ENCODE measurements at regions not wholly inside any gene's neighbourhood (a gene's known extent, or its start where the extent isn't known, plus 50 kb on each side); places are given as distances from the start of the nearest gene placed in this dataset.

DNA sequence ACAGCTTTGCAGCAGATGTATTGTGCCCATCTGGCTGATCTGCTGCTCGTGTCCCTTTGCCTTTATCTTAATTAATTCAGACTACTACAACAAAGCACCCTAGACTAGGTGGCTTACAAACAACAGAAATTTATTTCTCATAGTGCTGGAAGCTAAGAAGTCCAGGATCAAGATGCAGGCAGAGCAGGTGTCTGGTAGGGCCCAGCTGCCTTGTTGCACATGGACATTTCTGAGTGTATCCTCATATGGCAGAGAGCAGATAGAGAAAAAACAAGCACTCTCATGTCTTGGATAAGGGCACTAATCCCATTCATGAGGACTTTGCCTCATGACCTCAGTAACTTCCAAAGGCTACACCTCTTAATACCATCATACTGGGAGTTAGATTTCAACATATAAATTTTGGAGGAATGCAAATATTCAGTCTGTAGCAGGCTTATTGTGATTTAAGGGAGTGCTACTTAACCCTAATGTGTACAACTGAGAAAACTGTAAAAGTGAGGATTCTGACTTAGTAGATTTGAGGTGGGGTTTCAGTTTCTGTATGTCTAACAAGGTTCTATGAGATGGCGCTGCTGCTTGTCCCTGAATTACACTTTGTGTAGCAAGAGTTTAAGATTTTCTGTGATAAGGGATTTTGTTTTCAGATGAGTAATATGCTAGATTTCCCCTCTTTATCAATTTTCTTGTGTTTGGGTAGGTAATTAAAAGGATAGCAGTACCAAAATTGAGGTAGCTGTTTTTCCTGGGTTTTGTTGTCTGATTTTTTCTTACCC is 473.2 kb upstream of the TECRL start:
- H3K27ac ChIP-seq (ENCODE audit: low read length) = peak overlapping the region; percentile 97
- no peaks in the 10 kb centered on the region for H3K79me2 ChIP-seq (ENCODE audit: insufficient read depth, low read length)
- peaks cover 13% of the 10 kb centered on the region for H3K9me3 ChIP-seq (ENCODE audit: insufficient read depth, low read length, severe bottlenecking)
- H3K9ac ChIP-seq (ENCODE audit: low read depth, low read length) = peak overlapping the region; percentile 57
- H3K4me1 ChIP-seq (ENCODE audit: insufficient read depth, low read length) = peaks cover 73% of the 10 kb centered on the region
- H4K20me1 ChIP-seq (ENCODE audit: insufficient read depth, low read length) = no peaks in the 10 kb centered on the region
- DNase-seq (peak; percentile 61), ATAC-seq (ENCODE audit: insufficient read depth, low read depth) (peak; percentile 38)
- H3K36me3 ChIP-seq (ENCODE audit: insufficient read depth, low read length) = peaks cover 5% of the 10 kb centered on the region; the same call in 1 of the 2 replicates
- H3K4me3 ChIP-seq (ENCODE audit: low read depth in 1 of 2, low read length in 2 of 2) = peak overlapping the region in 1 of 2 experiments; percentile 31; a peak in 2 of 4 replicates
- peak overlapping the region; percentile 57 for H3K4me2 ChIP-seq (ENCODE audit: insufficient read depth, low read length)
- TF ChIP-seq, protein P1, sequence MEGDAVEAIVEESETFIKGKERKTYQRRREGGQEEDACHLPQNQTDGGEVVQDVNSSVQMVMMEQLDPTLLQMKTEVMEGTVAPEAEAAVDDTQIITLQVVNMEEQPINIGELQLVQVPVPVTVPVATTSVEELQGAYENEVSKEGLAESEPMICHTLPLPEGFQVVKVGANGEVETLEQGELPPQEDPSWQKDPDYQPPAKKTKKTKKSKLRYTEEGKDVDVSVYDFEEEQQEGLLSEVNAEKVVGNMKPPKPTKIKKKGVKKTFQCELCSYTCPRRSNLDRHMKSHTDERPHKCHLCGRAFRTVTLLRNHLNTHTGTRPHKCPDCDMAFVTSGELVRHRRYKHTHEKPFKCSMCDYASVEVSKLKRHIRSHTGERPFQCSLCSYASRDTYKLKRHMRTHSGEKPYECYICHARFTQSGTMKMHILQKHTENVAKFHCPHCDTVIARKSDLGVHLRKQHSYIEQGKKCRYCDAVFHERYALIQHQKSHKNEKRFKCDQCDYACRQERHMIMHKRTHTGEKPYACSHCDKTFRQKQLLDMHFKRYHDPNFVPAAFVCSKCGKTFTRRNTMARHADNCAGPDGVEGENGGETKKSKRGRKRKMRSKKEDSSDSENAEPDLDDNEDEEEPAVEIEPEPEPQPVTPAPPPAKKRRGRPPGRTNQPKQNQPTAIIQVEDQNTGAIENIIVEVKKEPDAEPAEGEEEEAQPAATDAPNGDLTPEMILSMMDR (IDR thresholded peaks at IDR 0.05; ENCODE audit: borderline replicate concordance, extremely low read depth, low read length, poor library complexity, severe bottlenecking) = peak; percentile 21
- TF ChIP-seq EZH2 (IDR thresholded peaks at IDR 0.05; ENCODE audit: borderline replicate concordance, low read depth, low read length, severe bottlenecking) = no peak
- H2AFZ ChIP-seq (ENCODE audit: low read depth, low read length) = peak overlapping the region; percentile 51
- H3K27me3 ChIP-seq (ENCODE audit: insufficient read depth, low read length, poor library complexity) = no peaks in the 10 kb centered on the region

DNA sequence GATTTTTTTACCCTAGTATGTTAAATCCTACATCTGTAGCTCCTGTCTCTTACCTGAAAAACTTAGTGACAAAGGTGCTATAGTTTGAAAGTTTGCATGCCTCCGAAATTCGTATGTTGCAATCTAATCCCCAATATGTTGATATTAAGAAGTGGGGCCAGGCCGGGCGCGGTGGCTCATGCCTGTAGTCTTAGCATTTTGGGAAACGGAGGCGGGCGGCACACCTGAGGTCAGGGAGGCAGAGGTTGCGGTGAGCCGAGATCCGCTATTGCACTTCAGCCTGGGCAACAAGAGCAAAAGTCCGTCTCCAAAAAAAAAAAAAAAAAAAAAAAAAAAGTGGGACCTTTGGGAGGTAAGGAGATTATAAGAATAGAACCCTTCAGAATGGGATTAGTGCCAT is 471.3 kb upstream of the TECRL start:
- Histone ChIP-seq H4K20me1 (ENCODE audit: insufficient read depth, low read length) (no peaks in the 10 kb centered on the region), H3K27me3 (ENCODE audit: insufficient read depth, low read length, poor library complexity) (no peaks in the 10 kb centered on the region), H3K36me3 (ENCODE audit: insufficient read depth, low read length) (no peaks in the 10 kb centered on the region), H3K79me2 (ENCODE audit: insufficient read depth, low read length) (no peaks in the 10 kb centered on the region), H3K27ac (ENCODE audit: low read length) (peak overlapping the region; percentile 97), H3K9me3 (ENCODE audit: insufficient read depth, low read length, severe bottlenecking) (peaks cover under 1% of the 10 kb centered on the region), H2AFZ (ENCODE audit: low read depth, low read length) (peak overlapping the region; percentile 59), H3K4me3 (ENCODE audit: low read depth in 1 of 2, low read length in 2 of 2) (no peak overlapping the region), H3K9ac (ENCODE audit: low read depth, low read length) (no peak overlapping the region; the same call in 1 of the 2 replicates), H3K4me1 (ENCODE audit: insufficient read depth, low read length) (peaks cover 54% of the 10 kb centered on the region), H3K4me2 (ENCODE audit: insufficient read depth, low read length) (no peak overlapping the region)
- no peak for TF ChIP-seq EZH2 (IDR thresholded peaks at IDR 0.05; ENCODE audit: borderline replicate concordance, low read depth, low read length, severe bottlenecking)
- TF ChIP-seq, protein P1 (IDR thresholded peaks at IDR 0.05; ENCODE audit: borderline replicate concordance, extremely low read depth, low read length, poor library complexity, severe bottlenecking) = no peak
- DNase-seq (no peak), ATAC-seq (ENCODE audit: insufficient read depth, low read depth) (no peak)

DNA sequence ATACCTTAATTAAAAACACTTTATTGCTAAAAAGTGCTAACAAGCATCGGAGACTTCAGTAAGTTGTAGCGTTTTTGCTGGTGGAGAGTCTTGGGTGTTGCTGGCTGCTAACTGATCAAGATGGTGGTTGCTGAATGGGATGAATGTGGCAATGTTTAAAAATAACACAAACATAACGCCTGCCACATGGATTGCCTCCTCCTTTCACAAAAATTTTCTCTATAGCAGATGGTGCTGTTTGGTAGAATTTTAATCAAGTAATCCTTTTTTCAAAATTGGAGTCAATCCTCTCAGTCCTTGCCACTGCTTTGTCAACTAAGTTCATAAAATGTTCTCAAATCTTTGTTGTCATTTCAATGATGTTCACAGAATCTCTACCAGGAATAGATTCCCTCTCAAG is 466.8 kb upstream of the TECRL start:
- Histone ChIP-seq H4K20me1 (ENCODE audit: insufficient read depth, low read length) (no peaks in the 10 kb centered on the region), H3K9ac (ENCODE audit: low read depth, low read length) (no peak overlapping the region), H3K9me3 (ENCODE audit: insufficient read depth, low read length, severe bottlenecking) (peaks cover 3% of the 10 kb centered on the region), H3K4me2 (ENCODE audit: insufficient read depth, low read length) (no peak overlapping the region), H3K27me3 (ENCODE audit: insufficient read depth, low read length, poor library complexity) (no peaks in the 10 kb centered on the region), H3K27ac (ENCODE audit: low read length) (no peak overlapping the region), H2AFZ (ENCODE audit: low read depth, low read length) (no peak overlapping the region), H3K4me3 (ENCODE audit: low read depth in 1 of 2, low read length in 2 of 2) (no peak overlapping the region), H3K36me3 (ENCODE audit: insufficient read depth, low read length) (no peaks in the 10 kb centered on the region), H3K4me1 (ENCODE audit: insufficient read depth, low read length) (peaks cover 9% of the 10 kb centered on the region), H3K79me2 (ENCODE audit: insufficient read depth, low read length) (no peaks in the 10 kb centered on the region)
- no peak for TF ChIP-seq EZH2 (IDR thresholded peaks at IDR 0.05; ENCODE audit: borderline replicate concordance, low read depth, low read length, severe bottlenecking)
- TF ChIP-seq, protein P1 (IDR thresholded peaks at IDR 0.05; ENCODE audit: borderline replicate concordance, extremely low read depth, low read length, poor library complexity, severe bottlenecking) = no peak
- ATAC-seq (ENCODE audit: insufficient read depth, low read depth) (no peak), DNase-seq (no peak)
